Hepatocyte (in vitro differentiated cells): ENCODE measurements at regions not wholly inside any gene's neighbourhood (a gene's known extent, or its start where the extent isn't known, plus 50 kb on each side); places are given as distances from the start of the nearest gene placed in this dataset.

Experiments
- DNase-seq: peaks from one replicate; pipeline ENCODE4 v3.0.0-alpha.2; 2016; ENCODE audit warnings: low spot score
- H2AFZ ChIP-seq: fragments of 200-600 bp; sonication (generic); 2 replicates; pipeline ENCODE4 v1.6.0; 2016; ENCODE audit warnings: antibody characterized with exemption, mild to moderate bottlenecking
- H3K27ac ChIP-seq: fragments of 200-600 bp; sonication (generic); 2 replicates; pipeline ENCODE4 v1.5.1; 2016; ENCODE audit warnings: mild to moderate bottlenecking
- H3K27me3 ChIP-seq: fragments of 200-600 bp; sonication (generic); 2 replicates; pipeline ENCODE4 v1.6.1; 2016
- H3K36me3 ChIP-seq: fragments of 200-600 bp; sonication (generic); replicated peaks from 2 replicates; pipeline ENCODE4 v1.5.1; 2016; ENCODE audit warnings: low read depth; ENCODE audit not compliant: insufficient read depth
- H3K4me1 ChIP-seq: fragments of 200-600 bp; sonication (generic); 2 replicates; pipeline ENCODE4 v1.5.1; 2016; ENCODE audit warnings: mild to moderate bottlenecking, moderate library complexity; ENCODE audit not compliant: insufficient read depth
- H3K4me2 ChIP-seq: fragments of 200-600 bp; sonication (generic); 2 replicates; pipeline ENCODE4 v1.6.0; 2016
- H3K4me3 ChIP-seq: fragments of 200-600 bp; sonication (generic); 2 replicates; pipeline ENCODE4 v1.5.1; 2016; ENCODE audit warnings: mild to moderate bottlenecking
- H3K79me2 ChIP-seq: fragments of 200-600 bp; sonication (generic); 2 replicates; pipeline ENCODE4 v1.6.0; 2017; ENCODE audit warnings: mild to moderate bottlenecking
- H3K9me2 ChIP-seq: fragments of 200-600 bp; sonication (generic); replicated peaks from 2 replicates; pipeline ENCODE4 v1.6.0; 2017; ENCODE audit warnings: mild to moderate bottlenecking; ENCODE audit not compliant: insufficient read depth
- H3K9me3 ChIP-seq: fragments of 200-600 bp; sonication (generic); 2 replicates; pipeline ENCODE4 v1.5.1; 2016; ENCODE audit warnings: low read depth, mild to moderate bottlenecking
- H4K20me1 ChIP-seq: fragments of 200-600 bp; sonication (generic); 2 replicates; pipeline ENCODE4 v1.6.0; 2016; ENCODE audit warnings: mild to moderate bottlenecking; ENCODE audit not compliant: insufficient read depth, poor library complexity, severe bottlenecking
- CTCF ChIP-seq: fragments of 200-600 bp; sonication (generic); IDR thresholded peaks from 2 replicates; pipeline ENCODE4 v1.5.1; 2016; ENCODE audit warnings: antibody characterized with exemption, mild to moderate bottlenecking; ENCODE audit not compliant: poor library complexity
- EZH2 ChIP-seq: fragments of 200-600 bp; sonication (generic); IDR thresholded peaks from 2 replicates; pipeline ENCODE4 v1.6.1; 2016; ENCODE audit warnings: antibody characterized with exemption, mild to moderate bottlenecking, borderline replicate concordance
- EZH2phosphoT487 ChIP-seq: fragments of 200-600 bp; sonication (generic); IDR thresholded peaks from one replicate; pipeline ENCODE4 v1.6.1; 2018; ENCODE audit warnings: antibody characterized with exemption, mild to moderate bottlenecking, low read depth, moderate library complexity; ENCODE audit not compliant: unreplicated experiment, severe bottlenecking
- WGBS: methylation state at CpG from one replicate; pipeline ENCODE4 v1.1.6; 2016; ENCODE audit warnings: low lambda C conversion rate; ENCODE audit errors: missing lambda C conversion rate; 5-methylcytosine and 5-hydroxymethylcytosine counted together

GRCh38 chr1:115203287-115203686 lies 114.0 kb upstream of the TSPAN2 start:
- Histone ChIP-seq H3K4me3 (no peak overlapping the region), H2AFZ (no peak overlapping the region)
- TF ChIP-seq EZH2phosphoT487, result no peak

GRCh38 chr1:115201598-115201997 lies 112.3 kb upstream of the TSPAN2 start:
- no peaks in the 10 kb centered on the region for H3K36me3 ChIP-seq
- no peak overlapping the region for H3K4me3 ChIP-seq
- peaks cover 8% of the 10 kb centered on the region for H3K9me3 ChIP-seq
- no peak for DNase-seq
- no peaks in the 10 kb centered on the region for H3K9me2 ChIP-seq
- no peaks in the 10 kb centered on the region for H4K20me1 ChIP-seq
- H3K27me3 ChIP-seq, result no peaks in the 10 kb centered on the region
- TF ChIP-seq EZH2phosphoT487 (no peak), EZH2 (no peak), CTCF (no peak)
- 97% methylated on average over 1 of the region's 1 CpG for WGBS
- no peaks in the 10 kb centered on the region for H3K4me1 ChIP-seq
- H3K79me2 ChIP-seq, result no peaks in the 10 kb centered on the region
- no peak overlapping the region for H3K4me2 ChIP-seq
- H3K27ac ChIP-seq, result no peak overlapping the region
- H2AFZ ChIP-seq, result no peak overlapping the region

More at GRCh38 chr1:115203287-115203686, 114.0 kb upstream of the TSPAN2 start:
- no peak overlapping the region for H3K27ac ChIP-seq
- no peaks in the 10 kb centered on the region for H4K20me1 ChIP-seq
- H3K79me2 ChIP-seq, result no peaks in the 10 kb centered on the region
- H3K4me1 ChIP-seq, result no peaks in the 10 kb centered on the region
- H3K36me3 ChIP-seq, result no peaks in the 10 kb centered on the region
- no peaks in the 10 kb centered on the region for H3K9me2 ChIP-seq
- 95% methylated on average over 1 of the region's 1 CpG for WGBS
- DNase-seq, result no peak
- no peaks in the 10 kb centered on the region for H3K27me3 ChIP-seq
- no peak overlapping the region for H3K4me2 ChIP-seq
- H3K9me3 ChIP-seq, result peaks cover 8% of the 10 kb centered on the region

GRCh38 chr1:115199416-115200132 lies 110.3 kb upstream of the TSPAN2 start:
- Histone ChIP-seq H3K4me2 (peak overlapping the region; percentile 9), H3K9me3 (peaks cover 8% of the 10 kb centered on the region), H3K79me2 (no peaks in the 10 kb centered on the region), H3K27me3 (no peaks in the 10 kb centered on the region), H3K4me1 (no peaks in the 10 kb centered on the region), H3K4me3 (no peak overlapping the region), H2AFZ (no peak overlapping the region), H4K20me1 (no peaks in the 10 kb centered on the region), H3K9me2 (no peaks in the 10 kb centered on the region), H3K36me3 (no peaks in the 10 kb centered on the region), H3K27ac (no peak overlapping the region)
- DNase-seq, result no peak
- TF ChIP-seq EZH2, result no peak
- WGBS, result 60% methylated on average over 5 of the region's 5 CpGs

- 50% methylated on average over 4 of the region's 4 CpGs for WGBS
- H3K9me2 ChIP-seq, result no peaks in the 10 kb centered on the region
Observed at GRCh38 chr1:115198938-115199337, 109.6 kb upstream of the TSPAN2 start.

More at GRCh38 chr1:115198938-115199337, 109.6 kb upstream of the TSPAN2 start:
- no peaks in the 10 kb centered on the region for H3K79me2 ChIP-seq
- no peaks in the 10 kb centered on the region for H3K36me3 ChIP-seq
- H3K4me3 ChIP-seq, result no peak overlapping the region
- no peaks in the 10 kb centered on the region for H3K27me3 ChIP-seq
- H3K27ac ChIP-seq, result no peak overlapping the region
- DNase-seq, result no peak
- TF ChIP-seq EZH2phosphoT487 (no peak), CTCF (no peak), EZH2 (no peak)
- peaks cover 8% of the 10 kb centered on the region for H3K9me3 ChIP-seq
- H3K4me2 ChIP-seq, result no peak overlapping the region
- H2AFZ ChIP-seq, result no peak overlapping the region
- H4K20me1 ChIP-seq, result no peaks in the 10 kb centered on the region
- peaks cover 5% of the 10 kb centered on the region for H3K4me1 ChIP-seq
